ENCODE measurements at regions not wholly inside any gene's neighbourhood (a gene's known extent, or its start where the extent isn't known, plus 50 kb on each side); places are given as distances from the start of the nearest gene placed in this dataset.

DNA sequence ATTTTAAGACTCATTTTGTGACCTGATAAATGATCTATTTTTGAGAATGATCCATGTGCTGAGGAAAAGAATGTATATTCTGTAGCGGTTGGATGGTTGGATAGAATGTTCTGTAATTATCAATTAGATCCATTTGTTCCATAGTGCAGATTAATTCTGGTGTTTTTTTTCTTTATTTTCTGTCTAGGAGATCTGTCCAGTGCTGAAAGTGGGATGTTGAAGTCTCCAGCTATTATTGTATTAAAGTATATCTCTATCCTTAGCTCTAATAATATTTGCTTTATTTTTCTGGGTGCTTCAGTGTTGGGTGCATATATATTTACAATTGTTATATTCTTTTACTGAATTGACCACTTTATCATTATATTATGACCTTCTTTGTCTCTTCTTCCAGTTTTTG lies 1344.9 kb upstream of the TENM3 start:
- DNase-seq = no peak

GRCh38 chr4:180900781-180901180 lies 1342.4 kb upstream of the TENM3 start:
- DNase-seq = no peak

- no peak for DNase-seq
Measured at GRCh38 chr4:180909279-180909678, 1333.9 kb upstream of the TENM3 start.

DNA sequence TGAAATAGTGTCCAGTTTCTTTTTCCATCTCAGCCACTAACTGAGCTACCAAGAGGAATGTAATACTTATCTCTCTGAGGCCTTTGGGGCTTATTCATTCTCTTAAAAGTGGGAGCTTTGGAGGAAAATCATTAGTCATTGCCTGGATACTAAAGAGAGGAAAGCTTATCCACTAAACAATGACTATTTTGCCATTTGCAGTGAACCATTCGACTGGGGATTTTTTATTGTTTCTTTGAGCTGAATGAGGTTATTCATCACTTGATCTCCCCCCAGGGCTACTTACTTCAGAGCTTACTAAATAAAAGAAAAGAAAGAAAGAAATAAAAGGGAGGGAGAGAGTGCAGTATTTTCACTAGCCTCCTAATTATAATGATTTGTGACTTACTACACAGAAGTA lies 1329.5 kb upstream of the TENM3 start:
- no peak for DNase-seq

DNA sequence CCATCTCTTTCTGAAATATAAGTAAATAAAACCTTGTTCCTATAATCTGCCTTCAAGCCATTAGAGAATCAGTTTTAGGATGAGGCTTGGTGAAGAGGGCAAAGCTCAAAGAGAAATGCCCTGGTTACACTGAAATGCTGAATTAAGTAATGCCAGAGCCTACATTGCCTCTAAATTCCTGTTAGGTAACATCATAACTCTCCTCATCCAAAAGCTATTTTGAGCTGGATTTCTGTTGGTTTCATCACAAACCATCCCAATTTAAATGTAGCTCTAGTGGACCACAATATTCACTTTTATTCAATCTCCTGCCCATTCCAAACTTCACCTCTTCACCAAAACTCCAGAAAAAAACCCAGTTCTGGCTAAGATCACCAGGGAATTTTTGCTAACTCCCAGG lies 1319.7 kb upstream of the TENM3 start:
- DNase-seq = no peak

DNA sequence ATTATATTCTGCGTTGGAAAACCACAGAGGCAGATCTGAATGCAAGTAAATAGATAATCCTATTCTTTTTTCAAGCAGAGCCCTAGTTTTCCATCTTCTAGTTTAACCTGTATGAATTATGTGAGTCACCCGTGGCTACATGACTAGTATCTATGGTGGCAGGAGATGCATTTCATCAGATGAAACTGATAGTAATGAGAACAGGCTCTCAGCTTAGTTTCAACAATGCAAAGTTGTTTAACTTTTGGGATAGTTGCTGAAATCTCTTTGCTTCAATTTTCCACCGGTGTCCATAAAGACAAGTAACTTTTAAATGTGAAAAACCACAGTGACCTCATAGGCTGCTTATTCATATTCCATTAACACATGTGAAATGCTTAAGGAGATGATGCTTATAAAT lies 1317.4 kb upstream of the TENM3 start:
- DNase-seq = no peak

DNA sequence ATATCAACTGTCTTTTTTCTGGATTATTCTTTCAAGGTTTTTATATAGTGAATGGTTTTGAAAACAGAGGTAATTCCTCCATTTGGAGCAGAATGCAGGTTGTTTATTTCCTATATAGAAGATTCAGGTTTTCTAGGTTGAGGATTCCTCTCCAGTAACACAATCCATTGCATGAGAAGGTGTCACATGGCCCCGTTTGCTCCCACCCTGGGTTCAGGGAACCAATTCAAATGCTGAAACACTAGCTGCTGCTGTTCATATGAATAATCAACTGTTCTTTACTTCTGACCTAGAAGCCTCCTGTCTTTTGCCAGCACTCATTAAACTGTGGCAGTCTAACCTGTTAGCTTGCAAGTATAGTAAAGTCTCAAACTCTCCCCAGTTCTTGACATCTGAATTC lies 1316.9 kb upstream of the TENM3 start:
- no peak for DNase-seq

DNA sequence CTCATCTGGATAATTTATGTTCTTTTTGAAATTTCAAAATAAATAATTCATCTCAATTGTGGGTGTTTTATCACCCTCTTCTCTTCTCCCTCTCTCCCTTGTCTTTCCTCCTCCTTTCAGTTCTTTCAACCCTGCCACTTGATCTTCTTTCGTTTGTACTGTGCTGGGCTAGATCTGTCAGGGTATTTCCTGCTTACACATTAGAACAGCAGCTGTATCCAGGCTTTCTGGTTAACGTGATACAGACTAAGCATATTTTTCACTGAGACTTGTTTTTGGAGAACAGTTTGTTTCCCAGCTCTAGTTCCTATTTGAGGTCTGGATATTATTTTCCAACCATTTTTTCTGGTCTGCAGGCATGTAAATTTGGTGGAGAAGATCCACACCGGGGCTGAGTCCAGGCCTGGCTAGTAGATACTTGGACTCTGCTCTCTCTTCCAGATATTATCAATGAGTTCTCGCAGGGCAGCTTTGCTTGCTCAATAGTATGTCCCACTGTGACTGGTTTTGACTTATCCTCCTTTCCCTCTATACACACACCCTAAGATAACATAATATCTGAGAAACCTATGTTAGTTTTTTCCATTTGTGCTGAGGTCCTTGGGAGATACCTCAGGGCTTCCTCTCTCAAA lies 1310.7 kb upstream of the TENM3 start:
- no peak for DNase-seq

GRCh38 chr4:180937083-180937482 lies 1306.1 kb upstream of the TENM3 start:
- no peak for DNase-seq

DNA sequence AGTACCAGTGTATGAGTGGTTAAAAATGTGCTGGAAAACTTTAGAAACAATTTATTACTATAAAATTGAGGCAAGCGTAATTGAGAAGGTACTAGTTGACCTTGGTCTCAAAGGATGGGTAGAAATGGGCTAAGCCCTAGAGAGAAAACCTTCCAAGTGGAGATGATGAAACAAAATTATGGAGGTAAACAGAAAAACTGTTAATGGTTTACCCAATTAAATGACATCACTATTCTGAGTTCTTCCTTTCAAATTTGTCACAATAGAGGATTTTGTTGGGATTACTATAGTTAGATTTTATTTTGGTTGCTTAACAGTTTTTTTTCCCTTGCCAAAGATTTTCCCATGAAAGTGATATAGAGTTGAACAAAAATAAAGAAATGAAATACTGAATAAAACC lies 1302.5 kb upstream of the TENM3 start:
- DNase-seq = no peak

GRCh38 chr4:180942367-180942916 lies 1300.8 kb upstream of the TENM3 start:
- no peak for DNase-seq

- DNase-seq = no peak
Measured at GRCh38 chr4:180946188-180946587, 1297.0 kb upstream of the TENM3 start.

DNA sequence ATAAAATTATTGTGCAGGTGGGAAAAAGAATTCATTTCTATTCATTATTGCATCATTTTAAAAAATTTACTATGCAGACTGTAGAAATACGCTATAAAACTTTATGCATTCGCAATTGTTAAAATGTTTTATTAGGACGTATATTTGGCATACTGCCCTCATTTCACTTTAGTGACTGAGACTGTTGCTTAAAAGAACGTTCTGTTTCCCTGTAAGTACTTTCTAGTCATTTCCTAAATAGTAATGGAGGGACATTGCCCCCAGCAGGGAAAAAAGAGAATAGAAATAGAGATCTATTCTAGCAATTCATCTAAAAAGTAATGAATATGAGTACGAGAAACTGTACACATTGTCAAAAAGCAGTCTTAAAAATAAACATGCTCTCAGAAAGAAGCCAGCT lies 1295.8 kb upstream of the TENM3 start:
- no peak for DNase-seq

GRCh38 chr4:180949424-180950213 lies 1293.6 kb upstream of the TENM3 start:
- no peak for DNase-seq

GRCh38 chr4:180950377-180950776 lies 1292.8 kb upstream of the TENM3 start:
- no peak for DNase-seq

DNA sequence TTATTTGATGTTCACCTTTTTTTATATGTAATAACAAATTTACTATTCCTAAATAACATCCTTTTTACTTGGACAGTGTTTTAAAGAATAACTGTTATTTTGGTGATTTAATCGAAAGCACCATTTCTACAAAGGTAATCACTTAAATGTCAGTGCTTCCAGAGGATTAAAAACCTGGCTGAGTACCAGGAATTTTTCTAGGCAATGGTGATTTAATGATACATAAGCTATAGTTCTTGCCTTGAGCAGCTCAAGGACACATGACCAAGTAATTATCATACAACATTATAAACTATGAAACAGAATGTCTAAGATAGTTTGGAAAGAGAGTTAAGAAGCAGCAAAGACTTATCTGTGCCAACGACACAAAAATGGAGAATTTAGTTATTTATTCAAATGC lies 1291.9 kb upstream of the TENM3 start:
- DNase-seq = no peak

DNA sequence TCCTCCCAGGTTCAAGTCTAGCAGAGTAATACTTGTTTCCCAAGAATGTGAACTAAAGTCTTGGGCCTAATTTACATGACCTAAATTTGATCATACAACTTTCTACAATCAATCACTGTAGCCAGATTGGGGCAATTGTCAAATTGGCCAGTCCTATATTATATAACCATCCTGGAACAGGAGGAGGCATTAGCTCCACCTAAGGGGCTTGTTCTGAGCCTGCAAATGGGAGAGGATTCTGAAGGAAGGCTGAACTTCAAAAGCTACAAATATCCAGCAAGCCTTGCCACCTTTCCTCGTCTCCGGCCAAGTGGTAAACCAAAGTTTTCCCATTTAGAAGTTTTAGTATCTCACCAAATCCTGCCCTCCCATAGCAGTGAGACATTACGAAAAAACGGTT lies 1289.6 kb upstream of the TENM3 start:
- no peak for DNase-seq

- peak in 1 of 2 donors; percentile 18 for DNase-seq
Measured at GRCh38 chr4:180960743-180961401, 1282.3 kb upstream of the TENM3 start.

DNA sequence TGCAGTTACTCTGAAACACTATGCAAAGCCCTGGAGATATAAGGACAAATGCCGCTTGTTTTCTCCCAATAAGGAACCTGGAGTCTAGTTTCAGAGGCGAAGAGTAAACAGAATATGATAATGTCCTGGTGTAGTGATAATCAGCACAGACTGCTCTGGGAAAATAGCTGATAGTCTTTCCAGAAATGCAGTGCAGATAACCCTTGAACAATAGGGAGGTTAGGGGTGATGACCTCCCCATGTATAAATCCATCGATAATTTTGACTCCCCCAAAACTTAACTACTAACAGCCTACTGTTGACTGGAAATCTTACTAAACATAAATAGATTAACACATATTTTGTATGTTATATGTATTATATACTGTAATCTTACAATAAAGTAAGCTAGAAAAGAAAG lies 1280.9 kb upstream of the TENM3 start:
- DNase-seq = no peak

DNA sequence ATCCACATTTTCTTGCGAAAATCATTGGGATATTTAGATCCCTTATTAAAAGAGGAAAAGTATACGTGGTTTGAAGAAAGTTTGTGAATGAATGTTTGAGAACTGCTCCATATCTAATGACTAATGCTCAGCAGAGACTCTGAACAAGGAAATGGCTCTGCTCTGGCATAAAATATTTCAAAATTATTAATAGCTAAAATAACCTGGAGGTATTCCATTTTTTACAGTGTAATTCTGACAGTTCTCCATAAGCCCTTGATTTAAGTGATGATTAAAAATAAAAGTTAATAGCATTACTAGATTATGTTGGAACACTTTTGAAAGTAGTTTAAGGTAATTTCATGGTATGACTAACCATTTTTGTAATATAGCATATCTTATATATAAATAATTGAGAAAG lies 1276.9 kb upstream of the TENM3 start:
- no peak for DNase-seq

DNA sequence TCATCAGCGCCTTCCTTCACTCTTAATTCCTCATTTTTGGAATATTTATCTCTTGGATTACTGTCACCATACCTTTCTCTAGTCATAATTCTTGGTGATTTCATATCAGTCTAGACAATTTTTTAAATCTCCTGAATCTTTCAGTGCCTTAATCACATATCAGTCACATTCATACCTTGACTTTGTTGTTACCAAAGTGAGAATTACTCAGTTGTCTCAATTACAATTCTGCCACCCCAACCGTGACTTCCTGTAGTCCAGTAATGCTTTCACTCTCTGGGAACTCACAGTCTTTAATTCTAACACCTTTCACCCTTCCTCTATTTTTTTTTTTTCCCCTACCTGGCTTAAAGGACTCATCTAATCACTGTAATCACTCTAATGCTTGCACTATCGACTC lies 1275.3 kb upstream of the TENM3 start:
- DNase-seq = no peak

DNA sequence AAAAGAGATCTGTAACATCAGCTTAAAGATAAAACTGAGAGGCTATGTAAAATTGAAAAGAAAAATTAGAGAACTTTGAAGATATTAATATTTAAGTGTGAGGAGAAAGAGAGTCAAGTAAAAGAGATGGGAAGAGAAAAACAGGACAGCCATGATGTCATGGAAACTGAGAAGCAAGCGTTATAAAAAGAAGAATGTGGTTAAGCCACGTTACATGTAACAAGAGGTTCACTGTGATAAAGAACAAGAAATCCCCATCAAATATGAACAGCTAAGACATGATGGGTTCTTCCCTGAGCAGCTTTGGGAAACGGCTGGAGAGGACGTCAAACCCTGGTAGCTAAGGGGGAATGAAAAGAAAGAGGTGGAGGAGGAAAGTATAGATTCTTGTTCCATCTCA lies 1269.3 kb upstream of the TENM3 start:
- DNase-seq = no peak

DNA sequence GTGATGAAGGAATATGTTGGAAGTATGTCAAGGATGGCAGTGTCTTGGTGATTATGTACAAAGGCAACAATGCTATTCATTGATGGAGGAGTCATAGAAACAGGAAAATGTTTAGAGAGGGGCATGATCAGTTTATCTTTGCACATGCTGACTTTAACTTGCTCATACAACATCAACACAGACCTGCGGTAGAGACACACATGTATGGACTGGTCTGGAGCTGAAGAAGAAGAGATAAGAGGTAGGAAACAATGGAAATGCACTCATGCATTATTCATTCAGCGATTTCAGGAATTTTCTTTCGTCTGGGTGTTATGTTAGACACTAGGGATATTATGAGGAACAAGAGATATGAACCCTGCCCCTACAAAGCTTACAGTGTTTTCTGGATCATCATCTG lies 1252.3 kb upstream of the TENM3 start:
- DNase-seq = no peak

- no peak for DNase-seq
Measured at GRCh38 chr4:180993244-180993836, 1249.9 kb upstream of the TENM3 start.
